T-helper 1 cell treated with Interleukin-12 subunit alpha and Interleukin-12 subunit beta and Interleukin-4 antibody, amounts not matched to agents 30 ng/mL and 1 ng/mL, for 36 hours (primary cell): ENCODE measurements at regions not wholly inside any gene's neighbourhood (a gene's known extent, or its start where the extent isn't known, plus 50 kb on each side); places are given as distances from the start of the nearest gene placed in this dataset.
"Not testable (repeated sequence)": the region's sequence is repeated elsewhere in the genome, so short reads cannot be mapped to it uniquely, and the experiment has no call there.

Experiments used
- intact Hi-C: fragments of 100-400 bp; cut with micrococcal nuclease; formaldehyde crosslinking; loops from one replicate; pipeline ENCODE4 v1.15.1; 2024

- intact Hi-C loops: no loop called here
Observed at GRCh38 chr4:147151763-147152162, 206.1 kb upstream of the TTC29 start.

- intact Hi-C loops: no loop called here
Observed at GRCh38 chr4:147157860-147158701, 212.4 kb upstream of the TTC29 start.

GRCh38 chr4:147160908-147161513 is 215.3 kb upstream of the TTC29 start:
- intact Hi-C loops: loop anchor here (1.0 kb wide), 2 partner anchors 429 to 705 kb away; no protein-coding TSS in a partner anchor

DNA sequence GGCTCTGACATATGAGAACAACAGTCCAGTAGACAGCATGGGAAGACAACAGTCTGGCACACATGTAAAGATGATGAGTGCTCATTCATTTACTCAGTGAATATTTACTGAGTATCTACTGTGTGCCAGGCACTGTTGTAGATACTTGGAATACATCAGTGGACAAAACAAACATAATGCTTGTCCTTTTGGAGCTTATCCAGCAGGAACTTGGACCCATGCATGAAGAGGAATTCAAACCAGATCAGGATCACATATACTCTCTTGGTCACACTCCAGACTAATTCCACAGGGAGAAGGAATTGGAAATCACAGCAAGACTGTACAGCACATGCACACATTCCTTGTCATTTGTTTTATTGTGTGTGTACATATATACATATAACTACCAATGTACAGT is 217.6 kb upstream of the TTC29 start:
- intact Hi-C loops: no loop called here

DNA sequence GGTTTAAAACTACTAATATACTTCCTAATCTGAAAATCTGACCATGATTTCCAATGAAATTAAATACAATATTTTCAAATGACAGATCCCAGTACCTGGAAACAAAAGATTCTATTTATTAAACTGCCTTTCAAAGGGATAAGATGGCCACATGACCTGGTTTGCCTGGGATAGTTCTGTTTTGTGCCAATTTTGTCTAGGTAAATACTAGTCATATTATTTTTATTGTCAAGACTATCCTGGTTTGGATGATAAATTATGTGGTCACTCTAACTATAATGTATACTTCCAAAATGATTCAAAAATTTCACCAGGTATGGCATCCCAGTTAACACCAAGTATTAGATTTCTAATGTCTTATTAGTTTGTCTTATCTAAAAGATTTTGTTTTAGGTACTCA is 222.5 kb upstream of the TTC29 start:
- intact Hi-C loops: not testable (repeated sequence)

DNA sequence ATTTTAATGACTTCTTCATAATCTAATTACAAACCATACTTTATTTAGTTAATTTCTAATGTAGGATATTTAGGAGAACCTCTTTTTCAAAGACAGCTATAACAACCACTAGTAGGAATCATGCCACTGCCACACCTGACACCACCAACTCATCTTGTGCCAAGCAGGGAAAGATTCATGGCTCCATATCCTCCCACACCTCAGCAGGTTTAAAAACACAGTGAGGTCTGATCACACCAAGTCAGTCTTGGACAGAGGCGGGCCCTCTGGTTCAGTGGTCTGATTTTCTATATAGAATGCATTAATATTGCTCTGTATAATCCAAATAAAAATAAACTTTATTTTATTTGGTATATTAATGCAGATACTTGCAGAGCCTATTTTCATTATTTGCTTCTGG is 227.7 kb upstream of the TTC29 start:
- intact Hi-C loops: no loop called here

- intact Hi-C loops: no loop called here
Observed at GRCh38 chr4:147173797-147174432, 228.3 kb upstream of the TTC29 start.

DNA sequence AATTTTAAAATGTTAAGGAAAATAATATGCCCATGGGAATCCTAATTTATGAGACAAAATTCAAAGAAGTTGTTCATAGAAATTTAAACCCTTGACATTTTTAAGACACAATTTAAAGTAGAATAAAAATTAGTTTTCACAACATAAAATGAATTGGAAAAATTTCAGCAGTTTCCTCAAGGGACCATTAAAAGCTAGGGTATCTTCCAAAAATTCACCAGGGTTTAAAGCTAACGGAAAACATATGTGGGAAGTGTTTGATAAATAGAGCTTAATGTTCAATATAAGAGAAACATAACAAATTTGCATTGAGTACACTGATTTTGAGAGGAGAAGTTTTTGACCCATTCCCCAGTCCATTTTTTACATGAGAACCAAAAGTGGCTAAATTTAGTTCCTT is 228.9 kb upstream of the TTC29 start:
- intact Hi-C loops: no loop called here

DNA sequence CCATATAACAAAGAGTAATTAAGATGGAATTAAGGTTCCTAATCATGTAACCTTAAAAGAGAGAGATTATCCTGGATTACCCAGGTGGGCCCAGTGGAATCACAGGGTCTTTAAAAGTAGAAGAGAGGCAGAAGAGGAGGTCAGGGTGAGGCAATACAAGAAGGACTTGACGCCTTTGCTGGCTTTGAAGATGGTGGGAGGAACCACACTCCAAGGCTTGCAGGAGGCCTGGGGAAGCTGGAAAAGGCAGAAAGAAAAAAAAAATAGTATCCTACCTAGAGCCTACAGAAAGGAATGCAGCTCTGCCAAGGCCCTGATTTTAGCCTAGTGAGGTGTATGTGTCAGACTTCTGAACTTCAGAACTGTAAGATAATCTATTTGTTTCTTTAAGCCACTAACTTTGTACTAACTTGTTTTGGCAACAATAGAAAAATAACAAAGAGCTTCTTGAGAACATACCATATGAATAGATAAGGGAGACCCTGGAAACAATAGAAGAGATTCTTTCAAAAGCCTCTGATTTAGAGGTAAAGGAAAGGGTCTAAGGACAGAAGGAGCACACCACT is 229.9 kb upstream of the TTC29 start:
- intact Hi-C loops: no loop called here

DNA sequence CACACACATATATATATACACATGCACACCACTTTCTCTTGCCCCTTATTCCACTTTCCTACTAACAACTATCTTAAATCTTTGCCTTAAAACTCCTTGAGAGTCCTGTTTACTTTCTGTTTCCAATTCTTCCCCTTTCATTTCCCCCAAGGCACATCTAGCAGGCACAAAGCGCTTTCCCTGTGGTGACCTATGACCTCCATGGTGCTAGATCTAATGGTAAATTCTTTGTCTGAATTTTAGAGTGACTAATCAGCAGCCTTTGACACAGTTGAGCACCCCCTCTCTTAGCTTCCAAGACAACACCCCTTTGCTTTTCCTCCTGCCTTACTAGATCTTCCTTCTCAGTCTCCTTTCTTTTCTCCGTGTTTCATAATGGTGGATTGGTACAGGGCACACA is 236.4 kb upstream of the TTC29 start:
- intact Hi-C loops: no loop called here

- intact Hi-C loops: no loop called here
Observed at GRCh38 chr4:147192679-147193078, 247.0 kb upstream of the TTC29 start.

DNA sequence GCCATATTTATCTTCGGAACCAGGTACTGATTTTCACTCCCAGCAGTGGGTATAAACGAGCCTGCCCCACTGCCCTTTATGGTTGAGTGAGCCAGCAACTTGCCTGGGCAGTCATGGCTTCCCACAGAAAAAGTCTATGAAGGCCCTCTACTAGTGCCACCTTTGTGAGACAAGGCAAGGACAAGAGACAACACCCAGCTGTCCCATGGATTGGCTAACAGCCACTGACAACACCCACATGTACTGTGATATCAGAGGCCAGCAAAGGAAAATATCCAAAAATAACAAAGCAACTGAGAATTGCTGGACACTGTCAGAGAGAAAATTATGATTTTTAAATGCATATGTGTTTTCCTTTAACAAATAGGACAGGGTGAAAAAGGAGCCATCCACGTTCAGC is 248.4 kb upstream of the TTC29 start:
- intact Hi-C loops: no loop called here

- intact Hi-C loops: no loop called here
Observed at GRCh38 chr4:147194604-147195003, 248.9 kb upstream of the TTC29 start.

DNA sequence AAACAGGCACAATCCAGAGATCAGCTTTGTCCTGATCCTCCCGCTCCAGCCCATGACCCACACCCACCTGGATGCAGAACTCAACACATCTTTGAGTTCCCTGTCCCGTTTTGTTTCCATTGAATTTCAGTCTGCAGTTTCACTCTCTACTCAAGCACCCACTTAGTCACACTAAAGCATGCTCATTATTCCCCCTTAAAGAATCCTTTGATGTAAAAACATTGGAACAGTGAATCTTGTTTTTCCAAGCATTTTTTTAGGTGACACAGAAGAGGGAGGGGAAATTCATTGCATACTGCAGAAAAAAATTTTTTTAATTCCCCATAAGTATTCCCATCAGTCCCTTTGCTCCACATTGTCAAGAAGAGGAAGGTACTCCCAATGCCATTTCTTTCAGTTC is 249.7 kb upstream of the TTC29 start:
- intact Hi-C loops: no loop called here

- intact Hi-C loops: no loop called here
Observed at GRCh38 chr4:147198411-147199051, 252.9 kb upstream of the TTC29 start.

- intact Hi-C loops: no loop called here
Observed at GRCh38 chr4:147201016-147201415, 255.4 kb upstream of the TTC29 start.

GRCh38 chr4:147206807-147207206 is 261.1 kb upstream of the TTC29 start:
- intact Hi-C loops: no loop called here

GRCh38 chr4:147207911-147208310 is 262.2 kb upstream of the TTC29 start:
- intact Hi-C loops: no loop called here

DNA sequence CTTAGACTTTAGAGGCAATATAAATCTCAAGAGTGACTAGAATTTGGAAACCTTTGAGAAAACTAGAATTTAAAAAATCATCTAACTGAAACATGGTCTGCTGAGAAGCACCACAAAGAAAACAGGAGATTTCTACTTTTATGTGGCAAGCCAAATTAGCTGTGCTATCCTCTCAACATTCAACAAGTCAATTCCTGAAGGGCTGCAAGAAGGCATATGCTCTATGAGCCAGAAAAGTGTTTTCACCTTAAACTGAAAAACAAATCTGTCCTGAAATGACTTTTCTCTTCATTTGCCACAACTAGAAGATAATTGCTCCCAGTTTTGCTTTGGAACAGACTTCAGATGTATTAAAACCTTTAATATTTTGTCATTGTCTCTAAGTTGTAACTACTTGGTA is 263.2 kb upstream of the EDNRA start:
- intact Hi-C loops: no loop called here

DNA sequence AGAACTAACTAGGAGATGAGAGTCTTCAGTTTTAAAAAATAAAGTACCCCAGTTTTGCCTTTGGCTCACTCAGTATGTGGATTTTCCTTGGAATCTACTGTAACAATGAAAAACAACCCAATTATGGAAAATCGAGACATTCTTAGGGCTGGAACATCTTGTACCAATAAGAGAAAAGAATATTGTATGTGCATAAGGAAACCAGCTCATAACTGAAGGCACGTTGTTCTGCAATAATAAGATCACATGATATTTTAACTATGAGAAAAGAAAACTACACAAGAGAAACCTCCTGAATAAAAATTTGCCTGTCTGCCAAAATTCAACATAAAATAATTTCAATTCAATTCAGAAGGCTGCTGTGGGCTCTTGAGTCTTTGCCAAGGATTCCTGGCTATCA is 261.8 kb upstream of the EDNRA start:
- intact Hi-C loops: no loop called here

- intact Hi-C loops: no loop called here
Observed at GRCh38 chr4:147220833-147221232, 260.1 kb upstream of the EDNRA start.

DNA sequence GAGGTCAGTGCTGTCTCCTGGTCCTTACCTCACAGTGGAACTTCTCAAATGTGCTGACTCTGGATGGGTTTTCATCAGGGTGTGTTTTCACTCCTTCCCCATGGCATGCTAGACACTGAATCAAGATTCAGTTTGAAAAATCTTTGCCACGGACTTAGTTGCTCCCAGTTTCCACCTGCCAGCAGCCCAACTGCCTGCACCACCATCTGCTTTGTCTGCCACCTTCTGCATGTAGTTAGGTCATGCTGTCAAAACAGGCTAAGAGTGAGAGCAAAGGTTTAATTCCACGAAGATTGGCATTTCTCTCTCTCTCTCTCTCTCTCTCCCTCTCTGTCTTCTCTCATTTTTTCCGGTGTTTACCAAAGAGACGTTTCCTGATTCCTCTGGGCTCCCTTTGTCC is 258.0 kb upstream of the EDNRA start:
- intact Hi-C loops: no loop called here
